ENCODE measurements at regions not wholly inside any gene's neighbourhood (a gene's known extent, or its start where the extent isn't known, plus 50 kb on each side); places are given as distances from the start of the nearest gene placed in this dataset.
A peak's percentile ranks its signal among the peaks of the same experiment; 100 is the strongest.

DNA sequence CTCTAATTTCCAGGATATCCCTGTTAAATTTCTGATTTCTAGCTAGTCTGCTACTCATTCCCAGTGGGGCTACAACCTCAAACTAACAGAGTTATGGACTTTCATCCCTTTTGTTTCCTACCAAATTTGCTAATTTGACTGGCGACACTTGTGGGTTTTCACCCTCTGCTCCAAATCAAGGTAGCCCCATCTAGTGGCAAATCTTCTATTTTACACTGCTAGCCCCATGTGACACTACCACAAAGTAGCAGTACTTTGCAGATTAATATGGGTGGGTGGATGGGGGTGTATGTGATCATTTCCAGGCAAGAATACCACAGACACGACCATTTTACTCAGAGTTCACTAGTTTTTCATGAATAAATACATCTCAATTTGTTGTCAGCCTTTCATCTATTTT, 150.3 kb downstream of the MSL3 start:
- Histone ChIP-seq H3K4me3 (no peak overlapping the region), H3K9me3 (replicated peaks) (no peaks in the 10 kb centered on the region), H3K27ac (no peak overlapping the region), H3K4me1 (replicated peaks) (no peaks in the 10 kb centered on the region; the same call in 1 of the 2 replicates), H3K36me3 (no peaks in the 10 kb centered on the region), H3K27me3 (replicated peaks) (no peaks in the 10 kb centered on the region)
- DNase-seq (ENCODE audit: low read depth in 1 of 2, low spot score in 2 of 2): no peak

DNA sequence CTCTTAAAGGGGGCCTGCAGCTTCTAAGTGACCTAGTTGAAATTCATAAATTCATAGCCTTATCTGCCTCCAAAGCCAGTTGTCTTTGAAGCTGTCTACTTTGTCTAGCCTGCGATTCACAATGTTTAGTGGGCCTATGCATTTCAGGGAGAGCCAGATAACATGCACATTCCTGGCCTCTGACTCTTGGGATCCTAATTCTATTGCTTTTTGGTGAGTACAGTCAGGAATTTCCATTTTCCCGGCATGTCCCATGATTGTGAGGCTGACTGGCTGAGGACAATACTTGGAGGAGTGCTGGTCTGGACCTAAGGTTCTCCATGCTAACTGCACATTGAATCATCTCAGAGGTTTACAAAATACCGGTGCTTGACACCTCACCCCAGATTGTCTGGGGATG, 155.0 kb downstream of the MSL3 start:
- Histone ChIP-seq H3K27ac (no peak overlapping the region), H3K27me3 (replicated peaks) (no peaks in the 10 kb centered on the region), H3K36me3 (no peaks in the 10 kb centered on the region), H3K4me3 (no peak overlapping the region), H3K4me1 (replicated peaks) (no peaks in the 10 kb centered on the region; the same call in 1 of the 2 replicates), H3K9me3 (replicated peaks) (no peaks in the 10 kb centered on the region)
- peak in 1 of 2 experiments; percentile 11 for DNase-seq (ENCODE audit: low read depth in 1 of 2, low spot score in 2 of 2)

GRCh38 chrX:11929476-11929875, 171.4 kb downstream of the MSL3 start:
- H3K4me1 ChIP-seq (replicated peaks): no peaks in the 10 kb centered on the region
- DNase-seq (ENCODE audit: low read depth in 1 of 2, low spot score in 2 of 2): no peak
- no peaks in the 10 kb centered on the region for H3K27me3 ChIP-seq (replicated peaks)
- H3K27ac ChIP-seq: no peak overlapping the region
- H3K36me3 ChIP-seq: no peaks in the 10 kb centered on the region
- H3K4me3 ChIP-seq: no peak overlapping the region
- no peaks in the 10 kb centered on the region for H3K9me3 ChIP-seq (replicated peaks)

GRCh38 chrX:11932423-11932822, 174.4 kb downstream of the MSL3 start:
- no peaks in the 10 kb centered on the region for H3K27me3 ChIP-seq (replicated peaks)
- no peaks in the 10 kb centered on the region for H3K4me1 ChIP-seq (replicated peaks)
- no peak overlapping the region for H3K27ac ChIP-seq
- DNase-seq (ENCODE audit: low read depth in 1 of 2, low spot score in 2 of 2): no peak
- no peaks in the 10 kb centered on the region for H3K9me3 ChIP-seq (replicated peaks)
- no peaks in the 10 kb centered on the region for H3K36me3 ChIP-seq
- no peak overlapping the region for H3K4me3 ChIP-seq

DNA sequence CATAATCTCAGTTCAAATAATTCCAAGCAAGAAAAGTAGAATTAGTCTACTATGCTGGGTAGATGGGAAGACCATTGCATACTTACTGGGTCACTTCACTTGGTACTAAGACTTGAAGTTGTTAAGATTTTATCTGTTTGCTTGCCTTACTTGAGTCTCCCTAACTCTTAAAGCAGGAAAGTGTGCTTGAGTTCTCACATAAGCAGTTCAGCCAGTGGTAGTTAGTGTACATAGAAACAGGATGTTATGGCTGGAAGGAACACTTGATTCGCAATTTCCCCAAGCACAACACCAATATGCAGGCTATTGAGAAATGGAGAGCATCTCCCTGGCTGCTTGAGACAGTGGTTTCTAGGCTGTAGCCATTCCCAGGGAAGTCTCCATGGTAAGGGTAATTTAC, 176.1 kb downstream of the MSL3 start:
- H3K36me3 ChIP-seq: no peaks in the 10 kb centered on the region
- H3K9me3 ChIP-seq (replicated peaks): no peaks in the 10 kb centered on the region
- DNase-seq (ENCODE audit: low read depth in 1 of 2, low spot score in 2 of 2): no peak
- H3K27me3 ChIP-seq (replicated peaks): no peaks in the 10 kb centered on the region
- no peaks in the 10 kb centered on the region for H3K4me1 ChIP-seq (replicated peaks)
- H3K4me3 ChIP-seq: no peak overlapping the region
- H3K27ac ChIP-seq: no peak overlapping the region

DNA sequence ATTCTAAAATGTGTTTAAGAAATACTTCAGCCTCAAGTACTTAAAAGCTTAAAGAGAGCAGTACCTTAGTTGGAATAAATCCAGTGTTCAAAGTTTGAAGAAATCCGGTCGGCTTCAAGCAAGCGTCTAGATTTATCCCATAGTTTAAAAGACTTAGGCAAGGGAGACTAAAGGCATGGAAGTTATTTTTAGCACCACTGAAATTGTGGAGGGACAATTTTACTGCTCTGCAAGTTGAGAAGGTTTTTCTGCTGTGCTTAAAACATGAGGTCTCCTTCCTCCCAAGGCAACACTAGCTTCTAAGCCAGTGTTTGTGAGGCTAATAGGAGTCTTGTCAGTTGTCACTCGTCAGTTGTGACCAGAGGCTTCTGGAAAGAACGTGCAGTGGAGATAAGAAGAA, 183.5 kb downstream of the MSL3 start:
- DNase-seq (ENCODE audit: low read depth in 1 of 2, low spot score in 2 of 2): no peak
- Histone ChIP-seq H3K36me3 (no peaks in the 10 kb centered on the region), H3K27ac (no peak overlapping the region), H3K4me3 (no peak overlapping the region), H3K9me3 (replicated peaks) (no peaks in the 10 kb centered on the region), H3K4me1 (replicated peaks) (peaks cover 5% of the 10 kb centered on the region; the same call in 1 of the 2 replicates), H3K27me3 (replicated peaks) (no peaks in the 10 kb centered on the region)

- peak; percentile 26 to 52 for DNase-seq (ENCODE audit: low read depth in 1 of 2, low spot score in 2 of 2)
- no peaks in the 10 kb centered on the region for H3K9me3 ChIP-seq (replicated peaks)
- H3K36me3 ChIP-seq: no peaks in the 10 kb centered on the region
- no peak overlapping the region for H3K27ac ChIP-seq
- no peaks in the 10 kb centered on the region for H3K27me3 ChIP-seq (replicated peaks)
- H3K4me3 ChIP-seq: no peak overlapping the region
- peaks cover 5% of the 10 kb centered on the region; the same call in 1 of the 2 replicates for H3K4me1 ChIP-seq (replicated peaks)
Measured at GRCh38 chrX:11944501-11944900, 186.5 kb downstream of the MSL3 start.

DNA sequence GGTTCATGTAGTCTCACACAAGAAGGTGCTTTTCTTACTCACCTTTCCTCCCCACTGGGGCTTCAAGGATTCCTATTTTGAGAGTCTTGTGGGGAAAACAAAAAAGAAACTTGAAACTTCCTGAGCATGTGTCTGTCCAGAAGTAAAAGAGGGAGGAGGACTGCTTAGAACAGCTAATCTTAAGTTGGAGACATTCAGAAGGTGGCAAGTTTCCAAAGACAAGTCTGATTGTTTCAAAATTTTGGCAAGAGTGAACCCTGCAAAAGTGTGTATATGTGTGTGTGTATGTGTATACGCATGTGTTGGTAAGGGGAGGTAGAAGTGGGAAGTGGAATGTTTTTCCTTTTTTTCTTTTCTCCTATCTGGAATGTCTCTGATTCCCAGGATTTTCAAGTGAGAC, 189.0 kb upstream of the FRMPD4 start:
- no peaks in the 10 kb centered on the region for H3K36me3 ChIP-seq
- H3K9me3 ChIP-seq (replicated peaks): no peaks in the 10 kb centered on the region
- no peak for DNase-seq (ENCODE audit: low read depth in 1 of 2, low spot score in 2 of 2)
- H3K27ac ChIP-seq: no peak overlapping the region
- H3K27me3 ChIP-seq (replicated peaks): no peaks in the 10 kb centered on the region
- peaks cover 30% of the 10 kb centered on the region for H3K4me1 ChIP-seq (replicated peaks)
- H3K4me3 ChIP-seq: no peak overlapping the region

- peak overlapping the region; percentile 60 for H3K27ac ChIP-seq
- H3K36me3 ChIP-seq: no peaks in the 10 kb centered on the region
- no peaks in the 10 kb centered on the region for H3K9me3 ChIP-seq (replicated peaks)
- H3K27me3 ChIP-seq (replicated peaks): no peaks in the 10 kb centered on the region
- peaks cover 28% of the 10 kb centered on the region for H3K4me1 ChIP-seq (replicated peaks)
- H3K4me3 ChIP-seq: no peak overlapping the region
- DNase-seq (ENCODE audit: low read depth in 1 of 2, low spot score in 2 of 2): peak; percentile 33
Measured at GRCh38 chrX:11952176-11952720, 186.0 kb upstream of the FRMPD4 start.

GRCh38 chrX:11953615-11954014, 184.7 kb upstream of the FRMPD4 start:
- Histone ChIP-seq H3K4me1 (replicated peaks) (peaks cover 28% of the 10 kb centered on the region), H3K4me3 (no peak overlapping the region), H3K27me3 (replicated peaks) (no peaks in the 10 kb centered on the region), H3K9me3 (replicated peaks) (no peaks in the 10 kb centered on the region), H3K27ac (peak overlapping the region; percentile 60), H3K36me3 (no peaks in the 10 kb centered on the region)
- DNase-seq (ENCODE audit: low read depth in 1 of 2, low spot score in 2 of 2): peak; percentile 61 to 79

DNA sequence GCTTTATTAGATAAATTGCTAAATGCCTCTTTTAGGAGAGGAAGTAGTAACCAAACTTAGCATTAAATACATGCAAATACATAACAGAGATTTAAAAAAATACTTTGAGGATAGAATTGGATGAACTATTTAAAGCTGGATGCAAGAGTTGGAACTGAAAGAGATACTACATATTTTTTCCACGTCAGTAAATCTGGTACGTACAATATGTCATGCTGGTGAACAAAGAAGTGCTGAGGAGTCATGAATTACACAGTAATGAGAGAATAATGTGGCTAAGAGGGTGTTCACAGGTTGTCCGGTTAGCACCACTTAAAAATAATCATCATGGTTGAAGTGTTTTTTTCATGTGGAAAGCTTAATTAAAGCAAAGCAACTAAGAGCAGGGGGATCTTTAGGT, 184.1 kb upstream of the FRMPD4 start:
- H3K27me3 ChIP-seq (replicated peaks): no peaks in the 10 kb centered on the region
- no peak for DNase-seq (ENCODE audit: low read depth in 1 of 2, low spot score in 2 of 2)
- peak overlapping the region; percentile 28; the same call in 1 of the 2 replicates for H3K27ac ChIP-seq
- no peaks in the 10 kb centered on the region for H3K9me3 ChIP-seq (replicated peaks)
- no peaks in the 10 kb centered on the region for H3K36me3 ChIP-seq
- peaks cover 28% of the 10 kb centered on the region for H3K4me1 ChIP-seq (replicated peaks)
- no peak overlapping the region for H3K4me3 ChIP-seq

GRCh38 chrX:11960031-11960430, 178.2 kb upstream of the FRMPD4 start:
- Histone ChIP-seq H3K4me3 (no peak overlapping the region), H3K27ac (no peak overlapping the region), H3K36me3 (no peaks in the 10 kb centered on the region), H3K27me3 (replicated peaks) (no peaks in the 10 kb centered on the region), H3K4me1 (replicated peaks) (no peaks in the 10 kb centered on the region), H3K9me3 (replicated peaks) (no peaks in the 10 kb centered on the region)
- no peak for DNase-seq (ENCODE audit: low read depth in 1 of 2, low spot score in 2 of 2)

DNA sequence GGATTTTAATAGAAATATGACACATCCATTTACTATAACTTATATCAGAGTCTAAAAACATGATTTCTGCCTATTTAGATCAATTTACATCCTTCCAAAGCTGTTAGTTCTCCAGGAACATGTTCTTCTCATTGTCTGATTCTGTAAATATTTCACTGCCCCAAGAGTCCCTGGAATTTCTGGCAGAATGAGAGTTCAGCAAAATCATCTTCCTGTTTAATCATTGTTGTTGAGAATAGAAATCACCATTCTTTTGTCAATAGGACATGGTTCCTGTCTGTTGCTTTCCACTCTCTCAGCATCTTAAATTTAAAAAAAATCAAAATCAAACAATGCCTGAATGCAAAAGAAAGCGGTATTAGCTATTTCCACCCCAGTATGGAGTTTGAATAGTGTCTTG, 172.8 kb upstream of the FRMPD4 start:
- H3K27ac ChIP-seq: no peak overlapping the region
- H3K4me3 ChIP-seq: no peak overlapping the region
- no peaks in the 10 kb centered on the region for H3K36me3 ChIP-seq
- H3K27me3 ChIP-seq (replicated peaks): no peaks in the 10 kb centered on the region
- no peak for DNase-seq (ENCODE audit: low read depth in 1 of 2, low spot score in 2 of 2)
- 0 out of 2 replicates have a peak, but pooled peaks cover 3% of the 10 kb centered on the region for H3K4me1 ChIP-seq (replicated peaks)
- no peaks in the 10 kb centered on the region for H3K9me3 ChIP-seq (replicated peaks)

DNA sequence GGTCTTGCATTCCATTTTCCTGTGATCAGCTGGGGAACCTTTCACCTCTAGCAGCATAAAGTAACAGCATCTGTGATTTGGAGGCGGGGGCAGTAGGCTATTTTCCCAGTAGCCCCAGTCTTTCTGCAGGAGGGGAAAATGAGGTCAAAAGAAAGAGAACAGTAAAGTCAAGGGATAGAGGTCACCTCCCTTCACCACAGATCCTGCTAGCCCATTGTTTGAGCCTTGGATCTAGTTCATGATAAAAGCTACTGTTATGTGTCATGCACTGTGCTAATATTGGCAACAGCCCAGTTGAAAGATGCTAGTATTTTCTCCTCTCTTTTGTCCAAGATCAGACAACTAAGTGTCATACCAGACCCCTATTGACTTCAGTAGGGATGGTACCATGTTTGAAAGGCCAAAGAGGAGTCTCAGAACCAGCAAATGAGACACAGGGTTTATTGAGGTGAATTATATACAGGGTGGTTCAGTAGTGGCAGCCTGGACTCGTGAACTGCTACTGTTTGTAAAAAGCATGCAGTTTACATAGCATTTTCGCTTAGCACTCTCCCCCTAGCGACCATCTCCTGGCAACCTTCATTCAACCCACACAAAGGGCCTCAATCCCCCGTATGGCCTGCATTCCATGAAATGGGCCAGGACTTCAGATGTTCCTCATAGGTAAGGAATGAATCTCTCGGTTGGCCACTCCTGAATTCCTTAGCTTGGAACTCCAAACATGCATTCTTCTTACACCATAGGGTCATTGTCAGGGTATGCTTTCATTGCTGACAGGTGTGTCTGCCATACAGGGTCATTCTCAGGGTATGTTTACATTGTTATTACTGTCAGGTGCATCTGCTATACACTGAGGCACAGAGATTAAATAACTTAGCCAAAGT, 170.0 kb upstream of the FRMPD4 start:
- Histone ChIP-seq H3K4me3 (no peak overlapping the region), H3K27ac (no peak overlapping the region), H3K27me3 (replicated peaks) (no peaks in the 10 kb centered on the region), H3K4me1 (replicated peaks) (0 out of 2 replicates have a peak, but pooled peaks cover 3% of the 10 kb centered on the region), H3K9me3 (replicated peaks) (no peaks in the 10 kb centered on the region), H3K36me3 (no peaks in the 10 kb centered on the region)
- no peak for DNase-seq (ENCODE audit: low read depth in 1 of 2, low spot score in 2 of 2)

All from SJSA1 (cell line).